ENCODE measurements at regions not wholly inside any gene's neighbourhood (a gene's known extent, or its start where the extent isn't known, plus 50 kb on each side); places are given as distances from the start of the nearest gene placed in this dataset.

DNA sequence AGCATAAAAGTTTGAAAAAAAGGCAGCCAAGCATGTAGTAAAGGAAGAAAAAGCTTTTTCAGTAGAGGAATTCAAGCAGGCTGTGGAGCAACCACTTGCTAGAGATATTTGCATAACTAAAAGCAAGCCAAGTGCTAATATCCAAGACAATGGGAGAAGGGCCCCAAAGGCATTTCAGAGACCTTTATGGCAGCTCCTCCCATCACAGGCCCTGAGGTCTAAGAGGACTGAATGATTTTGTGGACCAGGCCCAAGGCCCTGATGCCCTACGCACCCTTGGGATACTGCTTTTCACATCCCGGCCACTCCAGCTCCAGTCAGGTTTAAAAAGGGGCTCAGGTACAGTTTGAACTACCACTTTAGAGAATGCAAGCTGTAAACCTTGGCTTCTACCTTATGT, 261.7 kb upstream of the SEMA3C start:
- TF ChIP-seq ZNF416 (CRISPR knock-in tag; IDR thresholded peaks at IDR 0.05), result no peak
- no peak for TF ChIP-seq GTF2I (CRISPR knock-in tag; conservative IDR thresholded peaks at IDR 0.05)
- TF ChIP-seq ATF1 (CRISPR knock-in tag; IDR thresholded peaks at IDR 0.05), result no peak

DNA sequence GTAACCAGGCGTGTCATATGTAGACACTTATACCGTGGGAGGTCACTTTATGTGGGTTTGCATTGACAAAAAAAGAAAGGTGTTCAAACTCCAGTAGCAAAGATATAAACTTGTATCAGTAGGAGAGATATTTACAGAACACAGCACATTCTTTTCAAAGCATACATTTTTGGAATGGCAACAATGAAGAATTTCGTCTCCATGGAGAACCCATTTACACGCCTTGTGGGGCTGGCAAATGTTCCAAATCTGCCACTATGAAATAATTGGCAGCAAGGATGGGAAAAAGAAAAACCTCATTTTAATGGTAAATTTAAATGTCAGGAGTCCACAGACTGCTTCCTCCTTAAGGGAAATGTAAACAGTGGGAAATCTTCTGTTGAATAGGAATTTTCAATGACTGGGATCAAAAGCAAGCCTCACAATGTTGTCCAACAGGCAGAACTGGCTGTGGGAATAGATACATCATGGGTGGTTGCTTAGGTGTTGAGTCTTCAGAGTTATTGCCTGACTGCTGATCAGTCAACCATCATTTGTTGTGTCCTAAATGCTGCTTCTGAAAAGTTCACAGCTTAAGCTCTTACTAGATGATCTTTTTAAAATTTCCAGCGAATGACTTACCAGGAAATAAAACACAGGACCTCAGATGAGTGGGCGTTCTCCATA, 256.6 kb upstream of the SEMA3C start:
- H3K9me3 Mint-ChIP-seq, result peaks cover 37% of the 10 kb centered on the region
- ChIA-PET CTCF (no interaction called here), POLR2A (no interaction called here)

More for the DNA sequence above, 261.7 kb upstream of the SEMA3C start:
- Mint-ChIP-seq H3K9me3 (peaks cover 65% of the 10 kb centered on the region), H3K27me3 (ENCODE audit: low read depth) (no peaks in the 10 kb centered on the region; the same call in 1 of the 2 replicates), H3K4me3 (no peak overlapping the region), H3K4me1 (peaks cover 11% of the 10 kb centered on the region), H3K27ac (no peak overlapping the region), H3K36me3 (peaks cover 52% of the 10 kb centered on the region)
- ATAC-seq, result peak; percentile 81
- ChIA-PET POLR2A (no interaction called here), CTCF (no interaction called here)
- DNase-seq (ENCODE audit: low spot score), result no peak

More for the DNA sequence above, 256.6 kb upstream of the SEMA3C start:
- TF ChIP-seq, protein P1, sequence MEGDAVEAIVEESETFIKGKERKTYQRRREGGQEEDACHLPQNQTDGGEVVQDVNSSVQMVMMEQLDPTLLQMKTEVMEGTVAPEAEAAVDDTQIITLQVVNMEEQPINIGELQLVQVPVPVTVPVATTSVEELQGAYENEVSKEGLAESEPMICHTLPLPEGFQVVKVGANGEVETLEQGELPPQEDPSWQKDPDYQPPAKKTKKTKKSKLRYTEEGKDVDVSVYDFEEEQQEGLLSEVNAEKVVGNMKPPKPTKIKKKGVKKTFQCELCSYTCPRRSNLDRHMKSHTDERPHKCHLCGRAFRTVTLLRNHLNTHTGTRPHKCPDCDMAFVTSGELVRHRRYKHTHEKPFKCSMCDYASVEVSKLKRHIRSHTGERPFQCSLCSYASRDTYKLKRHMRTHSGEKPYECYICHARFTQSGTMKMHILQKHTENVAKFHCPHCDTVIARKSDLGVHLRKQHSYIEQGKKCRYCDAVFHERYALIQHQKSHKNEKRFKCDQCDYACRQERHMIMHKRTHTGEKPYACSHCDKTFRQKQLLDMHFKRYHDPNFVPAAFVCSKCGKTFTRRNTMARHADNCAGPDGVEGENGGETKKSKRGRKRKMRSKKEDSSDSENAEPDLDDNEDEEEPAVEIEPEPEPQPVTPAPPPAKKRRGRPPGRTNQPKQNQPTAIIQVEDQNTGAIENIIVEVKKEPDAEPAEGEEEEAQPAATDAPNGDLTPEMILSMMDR (IDR thresholded peaks at IDR 0.05), result no peak
- TF ChIP-seq NFE2L1 (CRISPR knock-in tag; IDR thresholded peaks at IDR 0.05) (no peak), IRF2 (CRISPR knock-in tag; IDR thresholded peaks at IDR 0.05; ENCODE audit: borderline replicate concordance, low read depth) (no peak), PRRX2 (CRISPR knock-in tag; IDR thresholded peaks at IDR 0.05) (no peak), ZNF219 (CRISPR knock-in tag; IDR thresholded peaks at IDR 0.05; ENCODE audit: borderline replicate concordance) (no peak), ELF4 (CRISPR knock-in tag; IDR thresholded peaks at IDR 0.05; ENCODE audit: low read depth) (no peak), TEAD1 (CRISPR knock-in tag; IDR thresholded peaks at IDR 0.05) (no peak), TCF7 (CRISPR knock-in tag; IDR thresholded peaks at IDR 0.05; ENCODE audit: low read depth) (no peak), NFYB (CRISPR knock-in tag; conservative IDR thresholded peaks at IDR 0.05; ENCODE audit: low read depth) (no peak), FOXP1 (CRISPR knock-in tag; IDR thresholded peaks at IDR 0.05; ENCODE audit: borderline replicate concordance) (no peak), ZNF232 (CRISPR knock-in tag; IDR thresholded peaks at IDR 0.05) (no peak)
- TF ChIP-seq, protein P2, sequence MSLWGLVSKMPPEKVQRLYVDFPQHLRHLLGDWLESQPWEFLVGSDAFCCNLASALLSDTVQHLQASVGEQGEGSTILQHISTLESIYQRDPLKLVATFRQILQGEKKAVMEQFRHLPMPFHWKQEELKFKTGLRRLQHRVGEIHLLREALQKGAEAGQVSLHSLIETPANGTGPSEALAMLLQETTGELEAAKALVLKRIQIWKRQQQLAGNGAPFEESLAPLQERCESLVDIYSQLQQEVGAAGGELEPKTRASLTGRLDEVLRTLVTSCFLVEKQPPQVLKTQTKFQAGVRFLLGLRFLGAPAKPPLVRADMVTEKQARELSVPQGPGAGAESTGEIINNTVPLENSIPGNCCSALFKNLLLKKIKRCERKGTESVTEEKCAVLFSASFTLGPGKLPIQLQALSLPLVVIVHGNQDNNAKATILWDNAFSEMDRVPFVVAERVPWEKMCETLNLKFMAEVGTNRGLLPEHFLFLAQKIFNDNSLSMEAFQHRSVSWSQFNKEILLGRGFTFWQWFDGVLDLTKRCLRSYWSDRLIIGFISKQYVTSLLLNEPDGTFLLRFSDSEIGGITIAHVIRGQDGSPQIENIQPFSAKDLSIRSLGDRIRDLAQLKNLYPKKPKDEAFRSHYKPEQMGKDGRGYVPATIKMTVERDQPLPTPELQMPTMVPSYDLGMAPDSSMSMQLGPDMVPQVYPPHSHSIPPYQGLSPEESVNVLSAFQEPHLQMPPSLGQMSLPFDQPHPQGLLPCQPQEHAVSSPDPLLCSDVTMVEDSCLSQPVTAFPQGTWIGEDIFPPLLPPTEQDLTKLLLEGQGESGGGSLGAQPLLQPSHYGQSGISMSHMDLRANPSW (CRISPR knock-in tag; conservative IDR thresholded peaks at IDR 0.05; ENCODE audit: low read depth), result no peak
- TF ChIP-seq, protein P3, sequence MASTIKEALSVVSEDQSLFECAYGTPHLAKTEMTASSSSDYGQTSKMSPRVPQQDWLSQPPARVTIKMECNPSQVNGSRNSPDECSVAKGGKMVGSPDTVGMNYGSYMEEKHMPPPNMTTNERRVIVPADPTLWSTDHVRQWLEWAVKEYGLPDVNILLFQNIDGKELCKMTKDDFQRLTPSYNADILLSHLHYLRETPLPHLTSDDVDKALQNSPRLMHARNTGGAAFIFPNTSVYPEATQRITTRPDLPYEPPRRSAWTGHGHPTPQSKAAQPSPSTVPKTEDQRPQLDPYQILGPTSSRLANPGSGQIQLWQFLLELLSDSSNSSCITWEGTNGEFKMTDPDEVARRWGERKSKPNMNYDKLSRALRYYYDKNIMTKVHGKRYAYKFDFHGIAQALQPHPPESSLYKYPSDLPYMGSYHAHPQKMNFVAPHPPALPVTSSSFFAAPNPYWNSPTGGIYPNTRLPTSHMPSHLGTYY (CRISPR knock-in tag; IDR thresholded peaks at IDR 0.05), result no peak
- TF ChIP-seq, protein P4, sequence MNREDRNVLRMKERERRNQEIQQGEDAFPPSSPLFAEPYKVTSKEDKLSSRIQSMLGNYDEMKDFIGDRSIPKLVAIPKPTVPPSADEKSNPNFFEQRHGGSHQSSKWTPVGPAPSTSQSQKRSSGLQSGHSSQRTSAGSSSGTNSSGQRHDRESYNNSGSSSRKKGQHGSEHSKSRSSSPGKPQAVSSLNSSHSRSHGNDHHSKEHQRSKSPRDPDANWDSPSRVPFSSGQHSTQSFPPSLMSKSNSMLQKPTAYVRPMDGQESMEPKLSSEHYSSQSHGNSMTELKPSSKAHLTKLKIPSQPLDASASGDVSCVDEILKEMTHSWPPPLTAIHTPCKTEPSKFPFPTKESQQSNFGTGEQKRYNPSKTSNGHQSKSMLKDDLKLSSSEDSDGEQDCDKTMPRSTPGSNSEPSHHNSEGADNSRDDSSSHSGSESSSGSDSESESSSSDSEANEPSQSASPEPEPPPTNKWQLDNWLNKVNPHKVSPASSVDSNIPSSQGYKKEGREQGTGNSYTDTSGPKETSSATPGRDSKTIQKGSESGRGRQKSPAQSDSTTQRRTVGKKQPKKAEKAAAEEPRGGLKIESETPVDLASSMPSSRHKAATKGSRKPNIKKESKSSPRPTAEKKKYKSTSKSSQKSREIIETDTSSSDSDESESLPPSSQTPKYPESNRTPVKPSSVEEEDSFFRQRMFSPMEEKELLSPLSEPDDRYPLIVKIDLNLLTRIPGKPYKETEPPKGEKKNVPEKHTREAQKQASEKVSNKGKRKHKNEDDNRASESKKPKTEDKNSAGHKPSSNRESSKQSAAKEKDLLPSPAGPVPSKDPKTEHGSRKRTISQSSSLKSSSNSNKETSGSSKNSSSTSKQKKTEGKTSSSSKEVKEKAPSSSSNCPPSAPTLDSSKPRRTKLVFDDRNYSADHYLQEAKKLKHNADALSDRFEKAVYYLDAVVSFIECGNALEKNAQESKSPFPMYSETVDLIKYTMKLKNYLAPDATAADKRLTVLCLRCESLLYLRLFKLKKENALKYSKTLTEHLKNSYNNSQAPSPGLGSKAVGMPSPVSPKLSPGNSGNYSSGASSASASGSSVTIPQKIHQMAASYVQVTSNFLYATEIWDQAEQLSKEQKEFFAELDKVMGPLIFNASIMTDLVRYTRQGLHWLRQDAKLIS (CRISPR knock-in tag; IDR thresholded peaks at IDR 0.05; ENCODE audit: borderline replicate concordance), result no peak
- TF ChIP-seq, protein P5, sequence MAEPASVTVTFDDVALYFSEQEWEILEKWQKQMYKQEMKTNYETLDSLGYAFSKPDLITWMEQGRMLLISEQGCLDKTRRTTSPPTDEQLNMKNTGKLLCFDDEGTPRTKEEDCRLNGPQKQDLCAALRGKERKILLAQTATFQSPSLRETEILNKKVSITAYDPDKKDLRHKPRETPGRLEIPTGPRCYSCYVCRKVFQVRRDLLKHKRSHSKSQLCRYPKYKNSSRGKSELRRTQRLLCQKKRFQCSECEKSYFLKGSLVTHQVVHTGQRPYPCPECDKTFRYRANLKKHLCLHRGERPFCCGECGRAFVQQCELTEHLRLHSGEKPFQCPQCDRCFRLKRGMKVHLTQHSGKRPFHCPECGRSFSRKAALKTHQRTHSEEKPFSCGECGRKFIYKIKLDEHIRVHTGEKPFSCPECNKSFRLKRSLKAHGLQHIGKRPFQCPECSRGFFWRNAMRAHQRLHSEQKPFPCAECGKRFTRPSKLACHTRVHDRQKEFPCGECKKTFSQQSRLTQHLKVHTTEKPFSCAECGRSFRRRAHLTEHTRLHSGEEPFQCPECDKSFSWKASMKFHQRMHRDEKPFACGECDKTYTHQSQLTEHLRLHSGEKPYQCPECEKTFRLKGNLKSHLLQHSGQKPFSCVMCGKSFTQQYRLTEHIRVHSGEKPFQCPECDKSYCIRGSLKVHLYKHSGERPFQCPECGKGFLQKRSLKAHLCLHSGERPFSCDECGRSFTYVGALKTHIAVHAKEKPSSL (CRISPR knock-in tag; conservative IDR thresholded peaks at IDR 0.05), result no peak
- Mint-ChIP-seq H3K4me1 (peaks cover 25% of the 10 kb centered on the region), H3K4me3 (no peak overlapping the region), H3K27me3 (ENCODE audit: low read depth) (no peaks in the 10 kb centered on the region), H3K36me3 (peaks cover 32% of the 10 kb centered on the region), H3K27ac (peak overlapping the region; percentile 34; the same call in 1 of the 2 replicates)
- no peak for DNase-seq (ENCODE audit: low spot score)
- no peak for ATAC-seq
